LNCaP clone FGC (cell line): ENCODE measurements at regions not wholly inside any gene's neighbourhood (a gene's known extent, or its start where the extent isn't known, plus 50 kb on each side); places are given as distances from the start of the nearest gene placed in this dataset.

Experiments
- DNase-seq: peaks from one replicate; pipeline ENCODE4 v3.0.0-alpha.2; 2011; ENCODE audit warnings: low read depth
- H3K4me3 ChIP-seq: 2 replicates; pipeline ENCODE4 v1.5.1; 2011; ENCODE audit warnings: mild to moderate bottlenecking, low read depth, low read length, control low read depth
- CTCF ChIP-seq: IDR thresholded peaks from 2 replicates; pipeline ENCODE4 v1.5.1; 2012; ENCODE audit warnings: mild to moderate bottlenecking; ENCODE audit not compliant: control insufficient read depth, insufficient read depth; ENCODE audit errors: extremely low read depth

- DNase-seq, result no peak
- no peak for TF ChIP-seq CTCF
- no peak overlapping the region for H3K4me3 ChIP-seq
These were observed 318.4 kb downstream of the PSAT1 start for GRCh38 chr9:78615372-78615771.

DNA sequence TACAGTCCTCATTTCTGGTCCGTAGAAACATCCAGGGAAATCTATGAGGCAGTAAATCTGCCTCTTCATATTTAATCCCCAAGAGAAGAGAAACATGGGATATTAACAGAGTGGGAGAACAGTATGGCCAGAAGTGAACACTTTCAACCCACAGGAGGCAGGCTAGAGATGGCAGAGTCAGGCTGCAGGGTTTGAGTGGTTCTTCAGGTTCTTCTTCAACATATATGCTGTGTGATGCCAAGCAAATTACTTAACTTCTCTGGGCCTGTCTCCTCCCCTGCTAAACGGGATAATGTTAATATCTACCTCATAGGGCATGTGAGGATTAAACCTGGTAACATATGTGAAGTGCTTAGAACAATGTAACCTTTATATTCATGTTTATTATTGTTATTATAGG, 321.8 kb downstream of the PSAT1 start:
- no peak for TF ChIP-seq CTCF
- no peak for DNase-seq
- H3K4me3 ChIP-seq, result no peak overlapping the region

DNA sequence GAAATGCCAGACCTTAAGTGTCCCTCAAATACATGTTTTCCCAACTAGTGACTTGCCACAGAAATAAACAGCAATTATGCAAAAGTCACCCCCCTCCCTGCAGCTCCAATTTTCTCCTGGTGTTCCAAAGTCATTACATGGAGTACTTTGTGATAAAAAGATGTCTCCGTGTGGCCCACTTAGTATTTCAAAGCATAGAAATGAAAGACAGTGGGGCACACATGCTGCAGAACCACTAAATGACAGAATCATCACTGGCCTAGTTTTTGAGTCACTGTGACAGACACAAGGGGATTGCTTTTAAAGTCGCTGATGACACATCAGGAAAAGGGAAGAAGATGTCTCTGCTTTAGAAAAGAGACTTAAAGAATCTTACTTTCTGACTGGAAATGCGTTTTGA, 323.4 kb downstream of the PSAT1 start:
- DNase-seq, result no peak
- no peak for TF ChIP-seq CTCF
- no peak overlapping the region for H3K4me3 ChIP-seq

DNA sequence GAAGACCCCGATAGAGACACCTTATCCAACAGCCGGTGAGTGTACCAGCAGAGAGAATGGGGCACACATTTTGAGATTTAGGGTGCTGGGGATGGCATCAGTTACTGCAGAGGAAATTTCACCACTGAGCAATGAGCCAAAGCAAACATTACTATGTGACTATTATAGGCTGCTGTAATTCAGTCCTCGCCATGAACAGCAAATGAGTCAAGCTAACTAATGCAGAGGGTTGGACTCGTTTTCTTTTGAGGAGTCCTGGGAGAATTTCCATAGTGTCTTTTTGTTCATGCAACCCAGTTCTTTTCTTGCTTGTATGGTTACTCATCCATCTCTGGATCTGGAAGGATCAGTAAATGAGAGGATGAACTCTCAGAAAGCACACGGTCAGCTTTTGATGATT, 323.8 kb downstream of the PSAT1 start:
- DNase-seq, result no peak
- TF ChIP-seq CTCF, result no peak
- no peak overlapping the region for H3K4me3 ChIP-seq

DNA sequence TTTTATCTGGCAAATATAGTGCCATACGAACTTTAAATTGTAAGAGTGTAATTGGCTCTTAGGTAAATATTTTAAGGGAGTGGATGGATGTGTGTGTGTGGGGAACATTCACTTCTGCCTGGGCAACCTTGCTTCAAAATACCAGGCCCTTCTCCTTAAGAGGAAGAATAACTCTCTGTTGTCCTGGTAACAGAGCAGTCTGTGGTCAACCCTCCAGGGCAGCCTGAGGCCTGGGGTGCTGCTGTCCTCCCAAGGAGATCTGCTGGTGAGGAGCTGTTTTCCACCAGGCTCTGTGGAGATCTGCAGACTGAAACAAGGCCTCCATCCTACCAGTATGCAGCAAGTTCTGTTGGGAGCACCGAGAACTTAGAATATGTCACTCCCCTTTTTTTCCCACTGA, 325.2 kb downstream of the PSAT1 start:
- no peak for DNase-seq
- H3K4me3 ChIP-seq, result no peak overlapping the region
- TF ChIP-seq CTCF, result no peak

DNA sequence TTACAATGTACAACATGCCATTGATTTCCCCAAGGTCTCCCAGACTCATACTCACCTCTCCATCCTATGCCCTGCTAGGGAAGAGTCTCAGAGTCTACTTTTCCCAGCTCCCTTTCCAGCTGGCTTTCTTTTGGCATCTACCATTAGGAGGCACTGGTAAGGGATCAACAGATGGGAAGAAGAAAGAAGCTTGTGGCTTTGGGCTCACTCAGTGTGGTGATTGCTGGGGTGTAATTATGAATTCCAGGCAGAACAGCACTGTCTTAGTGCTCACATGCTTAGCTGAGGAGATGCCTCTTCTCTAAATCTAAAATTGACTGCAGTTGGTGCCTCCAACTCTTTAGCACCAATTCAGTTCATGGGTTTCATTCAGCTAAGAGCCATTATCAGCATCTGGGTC, 330.0 kb downstream of the PSAT1 start:
- H3K4me3 ChIP-seq, result no peak overlapping the region
- DNase-seq, result no peak
- TF ChIP-seq CTCF, result no peak

DNA sequence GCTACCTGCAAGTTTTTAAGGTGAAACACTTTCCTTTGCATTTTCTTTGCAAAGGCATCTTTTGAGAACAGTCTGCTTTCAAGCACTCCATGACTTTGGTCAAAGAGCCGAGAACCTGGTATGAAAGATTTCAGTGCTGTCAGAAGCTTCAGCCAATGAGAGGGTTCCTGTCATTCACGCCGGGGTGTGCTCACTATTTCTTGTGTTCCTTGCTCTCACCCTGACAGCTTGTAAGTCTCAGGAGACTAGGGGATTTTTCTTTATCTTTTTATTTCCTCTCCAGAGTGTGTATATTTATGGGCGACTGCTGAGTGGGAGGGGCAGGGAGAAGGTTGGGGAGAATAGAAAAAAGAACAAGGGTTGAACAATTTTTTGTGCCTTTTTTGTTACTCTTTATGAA, 334.0 kb downstream of the PSAT1 start:
- no peak overlapping the region for H3K4me3 ChIP-seq
- DNase-seq, result no peak
- TF ChIP-seq CTCF, result no peak
